Astrocyte of the spinal cord (primary cell): ENCODE measurements at regions not wholly inside any gene's neighbourhood (a gene's known extent, or its start where the extent isn't known, plus 50 kb on each side); places are given as distances from the start of the nearest gene placed in this dataset.
"Not testable (repeated sequence)": the region's sequence is repeated elsewhere in the genome, so short reads cannot be mapped to it uniquely, and the experiment has no call there.

Experiments used
- DNase-seq: peaks from one replicate; pipeline ENCODE4 v3.0.0; 2011; ENCODE audit warnings: low read depth, low spot score
- H3K4me3 ChIP-seq: 2 replicates; pipeline ENCODE4 v1.5.1; 2011; ENCODE audit warnings: low read depth, mild to moderate bottlenecking, low read length, moderate library complexity
- CTCF ChIP-seq: IDR thresholded peaks from 2 replicates; pipeline ENCODE4 v1.5.1; 2012; ENCODE audit warnings: low read depth, mild to moderate bottlenecking, low read length, inconsistent platforms
- in situ Hi-C: cut with HindIII; loops from 2 replicates; pipeline ENCODE4 v1.10.0; 2017; ENCODE audit warnings: low sequenced_read_pairs

DNA sequence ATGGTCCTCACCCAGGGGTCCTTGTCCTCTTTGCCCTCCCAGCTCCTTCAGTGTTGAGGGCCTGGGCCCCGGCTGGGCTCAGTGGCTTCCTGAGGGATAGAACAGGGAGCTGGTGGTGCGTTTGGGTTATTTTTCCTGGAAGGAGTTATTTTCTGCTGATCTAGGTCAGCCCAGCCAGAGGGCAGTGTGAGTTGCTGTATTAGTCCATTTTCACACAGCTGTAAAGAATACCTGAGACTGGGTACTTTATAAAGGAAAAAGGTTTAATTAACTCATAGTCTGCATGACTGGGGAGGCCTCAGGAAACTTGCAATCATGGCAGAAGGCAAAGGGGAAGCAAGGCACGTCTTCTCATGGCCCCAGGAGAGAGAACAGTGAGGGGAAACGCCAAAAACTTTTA, 122.4 kb upstream of the PCBD1 start:
- TF ChIP-seq CTCF = no peak
- no peak overlapping the region for H3K4me3 ChIP-seq
- no peak for DNase-seq
- in situ Hi-C loops = no loop called here

DNA sequence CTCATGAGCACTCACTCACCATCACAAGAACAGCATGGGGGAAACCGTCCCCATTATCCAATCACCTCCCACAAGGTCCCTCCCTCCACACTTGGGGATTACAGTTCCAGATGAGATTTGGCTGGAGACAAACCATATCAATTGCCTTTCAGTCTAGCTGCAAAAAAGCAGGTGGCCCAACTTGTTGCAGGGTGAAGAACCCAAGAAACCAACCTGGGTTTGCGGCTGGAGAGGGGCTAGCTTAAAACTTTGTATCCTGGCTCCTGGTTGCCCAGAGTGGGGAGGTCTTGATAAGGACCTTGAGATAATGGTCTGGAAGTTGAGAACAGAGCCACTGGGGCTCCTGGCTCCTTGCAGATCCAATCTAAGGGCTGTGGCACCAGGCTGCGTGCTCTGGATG, 122.8 kb upstream of the PCBD1 start:
- DNase-seq = no peak
- no peak for TF ChIP-seq CTCF
- in situ Hi-C loops = no loop called here
- no peak overlapping the region for H3K4me3 ChIP-seq

- no peak overlapping the region for H3K4me3 ChIP-seq
- in situ Hi-C loops = no loop called here
- DNase-seq = no peak
- no peak for TF ChIP-seq CTCF
Observed at GRCh38 chr10:71014021-71014805, 125.8 kb upstream of the PCBD1 start.

DNA sequence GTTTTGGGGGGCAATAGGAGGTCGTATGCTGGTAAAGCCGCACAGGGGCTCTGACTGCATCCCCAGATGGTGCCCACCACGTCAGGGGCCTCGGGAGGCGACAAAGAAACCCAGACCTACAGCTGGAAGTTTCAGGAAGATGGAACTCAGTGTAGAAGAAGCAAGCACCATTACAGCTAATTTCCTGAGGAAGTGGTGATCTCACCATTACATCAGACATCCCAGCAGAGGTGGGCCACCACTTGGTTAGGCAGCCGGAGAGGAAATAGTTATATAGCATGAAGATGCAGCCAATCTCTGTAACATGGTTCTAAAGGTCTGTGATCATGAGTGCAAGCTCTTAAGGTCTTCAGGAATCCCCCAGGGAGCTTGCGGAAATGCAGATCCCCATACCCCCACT, 127.3 kb upstream of the PCBD1 start:
- TF ChIP-seq CTCF = no peak
- no peak overlapping the region for H3K4me3 ChIP-seq
- in situ Hi-C loops = no loop called here
- DNase-seq = no peak

GRCh38 chr10:71020061-71020460, 131.7 kb upstream of the PCBD1 start:
- H3K4me3 ChIP-seq, in situ Hi-C loops, DNase-seq: not testable (repeated sequence)

GRCh38 chr10:71021402-71021801, 133.0 kb upstream of the PCBD1 start:
- in situ Hi-C loops = no loop called here
- DNase-seq = no peak
- TF ChIP-seq CTCF = no peak
- no peak overlapping the region for H3K4me3 ChIP-seq

- no peak for TF ChIP-seq CTCF
- in situ Hi-C loops = no loop called here
- no peak overlapping the region for H3K4me3 ChIP-seq
- no peak for DNase-seq
Observed at GRCh38 chr10:71023704-71024283, 135.4 kb upstream of the PCBD1 start.
